ENCODE measurements at regions not wholly inside any gene's neighbourhood (a gene's known extent, or its start where the extent isn't known, plus 50 kb on each side); places are given as distances from the start of the nearest gene placed in this dataset.

GRCh38 chr17:13272296-13272695 is 254.5 kb upstream of the ELAC2 start:
- no peak overlapping the region for H3K4me3 ChIP-seq (ENCODE audit: low read depth, low read length)
- TF ChIP-seq CTCF (IDR thresholded peaks at IDR 0.05; ENCODE audit: low read depth, low read length, missing control alignments) = no peak
- in situ Hi-C loops (cut with HindIII; ENCODE audit: low sequenced_read_pairs) = no loop called here
- no peak for DNase-seq (ENCODE audit: low read depth)

- no peak for DNase-seq (ENCODE audit: low read depth)
- in situ Hi-C loops (cut with HindIII; ENCODE audit: low sequenced_read_pairs) = no loop called here
- no peak overlapping the region for H3K4me3 ChIP-seq (ENCODE audit: low read depth, low read length)
- TF ChIP-seq CTCF (IDR thresholded peaks at IDR 0.05; ENCODE audit: low read depth, low read length, missing control alignments) = no peak
These were observed 251.2 kb upstream of the ELAC2 start for GRCh38 chr17:13268791-13269595.

- in situ Hi-C loops (cut with HindIII; ENCODE audit: low sequenced_read_pairs) = no loop called here
- H3K4me3 ChIP-seq (ENCODE audit: low read depth, low read length) = no peak overlapping the region
- no peak for TF ChIP-seq CTCF (IDR thresholded peaks at IDR 0.05; ENCODE audit: low read depth, low read length, missing control alignments)
- no peak for DNase-seq (ENCODE audit: low read depth)
These were observed 248.8 kb upstream of the ELAC2 start for GRCh38 chr17:13266606-13267005.

- in situ Hi-C loops (cut with HindIII; ENCODE audit: low sequenced_read_pairs) = no loop called here
- no peak for TF ChIP-seq CTCF (IDR thresholded peaks at IDR 0.05; ENCODE audit: low read depth, low read length, missing control alignments)
- no peak for DNase-seq (ENCODE audit: low read depth)
- no peak overlapping the region for H3K4me3 ChIP-seq (ENCODE audit: low read depth, low read length)
These were observed 247.5 kb upstream of the ELAC2 start for GRCh38 chr17:13265311-13265710.

- in situ Hi-C loops (cut with HindIII; ENCODE audit: low sequenced_read_pairs) = no loop called here
- no peak for TF ChIP-seq CTCF (IDR thresholded peaks at IDR 0.05; ENCODE audit: low read depth, low read length, missing control alignments)
- no peak for DNase-seq (ENCODE audit: low read depth)
- H3K4me3 ChIP-seq (ENCODE audit: low read depth, low read length) = no peak overlapping the region
These were observed 245.9 kb upstream of the ELAC2 start for GRCh38 chr17:13263746-13264145.

GRCh38 chr17:13256545-13256944 is 238.7 kb upstream of the ELAC2 start:
- TF ChIP-seq CTCF (IDR thresholded peaks at IDR 0.05; ENCODE audit: low read depth, low read length, missing control alignments) = no peak
- in situ Hi-C loops (cut with HindIII; ENCODE audit: low sequenced_read_pairs) = no loop called here

More at GRCh38 chr17:13256545-13256944, 238.7 kb upstream of the ELAC2 start:
- DNase-seq (ENCODE audit: low read depth) = no peak
- H3K4me3 ChIP-seq (ENCODE audit: low read depth, low read length) = no peak overlapping the region

All from astrocyte of the cerebellum (primary cell).